Effector CD4-positive, alpha-beta T cell (primary cell): ENCODE measurements at regions not wholly inside any gene's neighbourhood (a gene's known extent, or its start where the extent isn't known, plus 50 kb on each side); places are given as distances from the start of the nearest gene placed in this dataset.
"Not testable (repeated sequence)": the region's sequence is repeated elsewhere in the genome, so short reads cannot be mapped to it uniquely, and the experiment has no call there.

Experiments used
- DNase-seq: peaks from one replicate; pipeline ENCODE4 v3.0.0-alpha.2; 2020

- DNase-seq: no peak
Observed at GRCh38 chr14:89067293-89067972, 243.0 kb downstream of the TTC8 start.

- DNase-seq: no peak
Observed at GRCh38 chr14:89078021-89078795, 253.8 kb downstream of the TTC8 start.

GRCh38 chr14:89085231-89085731, 260.8 kb downstream of the TTC8 start:
- DNase-seq: no peak

GRCh38 chr14:89085737-89086382, 261.4 kb downstream of the TTC8 start:
- DNase-seq: no peak

- no peak for DNase-seq
Observed at GRCh38 chr14:89088530-89088929, 264.1 kb downstream of the TTC8 start.

- no peak for DNase-seq
Observed at GRCh38 chr14:89089330-89089729, 264.9 kb downstream of the TTC8 start.

GRCh38 chr14:89091781-89092180, 267.3 kb downstream of the TTC8 start:
- DNase-seq: no peak

GRCh38 chr14:89093083-89093730, 268.8 kb downstream of the TTC8 start:
- DNase-seq: no peak

- DNase-seq: no peak
Observed at GRCh38 chr14:89095036-89095435, 270.6 kb downstream of the TTC8 start.

GRCh38 chr14:89096946-89097345, 272.5 kb downstream of the TTC8 start:
- no peak for DNase-seq

- DNase-seq: no peak
Observed at GRCh38 chr14:89098254-89098653, 273.8 kb downstream of the TTC8 start.

- not testable (repeated sequence) for DNase-seq
Observed at GRCh38 chr14:89104171-89104817, 279.8 kb downstream of the TTC8 start.

GRCh38 chr14:89104861-89105260, 280.4 kb downstream of the TTC8 start:
- DNase-seq: not testable (repeated sequence)
